GM12878 (cell line): ENCODE measurements at regions not wholly inside any gene's neighbourhood (a gene's known extent, or its start where the extent isn't known, plus 50 kb on each side); places are given as distances from the start of the nearest gene placed in this dataset.

Experiments used
- EP300 ChIP-seq, 2 experiments: fragments of 150-350 bp in 1 of 2; IDR thresholded peaks; 2 replicates each; pipeline ENCODE4 v1.6.1; 2011 to 2012; ENCODE audit warnings: low read depth in 2 of 2, low read length in 2 of 2, borderline replicate concordance in 1 of 2, improper control_type of control experiment in 1 of 2, inconsistent platforms in 1 of 2; ENCODE audit not compliant: control insufficient read depth in 1 of 2
- ETV6 ChIP-seq, 2 experiments: fragments of 450-650 bp in 1 of 2; IDR thresholded peaks in 1 of 2; conservative IDR thresholded peaks in 1 of 2; 2 replicates each; pipeline ENCODE4 v1.6.1; 2014; ENCODE audit warnings: antibody characterized with exemption in 1 of 2, borderline replicate concordance in 1 of 2, low read depth in 1 of 2, mild to moderate bottlenecking in 1 of 2, moderate library complexity in 1 of 2
- PML ChIP-seq: IDR thresholded peaks from 2 replicates; pipeline ENCODE4 v1.6.1; 2012; ENCODE audit warnings: low read length, inconsistent platforms
- ZNF274 ChIP-seq: IDR thresholded peaks from one replicate; pipeline ENCODE4 v1.8.0; 2011; ENCODE audit not compliant: insufficient read length, insufficient read depth
- TF ChIP-seq, protein P1 (sequence below), 3 experiments: IDR thresholded peaks in 2 of 3; conservative IDR thresholded peaks in 1 of 3; 2 replicates each; pipeline ENCODE4 v1.5.1; 2011; ENCODE audit warnings: low read depth in 3 of 3, low read length in 3 of 3, mild to moderate bottlenecking in 3 of 3, control low read depth in 2 of 3, moderate library complexity in 2 of 3, inconsistent platforms in 1 of 3, mixed read lengths in 1 of 3; ENCODE audit not compliant: control insufficient read depth in 2 of 3, insufficient read depth in 1 of 3; ENCODE audit errors: extremely low read depth in 1 of 3
- TF ChIP-seq, protein P2 (sequence below): fragments of 450-650 bp; IDR thresholded peaks from 2 replicates; pipeline ENCODE4 v1.6.1; 2017; ENCODE audit warnings: mild to moderate bottlenecking, moderate library complexity

DNA sequence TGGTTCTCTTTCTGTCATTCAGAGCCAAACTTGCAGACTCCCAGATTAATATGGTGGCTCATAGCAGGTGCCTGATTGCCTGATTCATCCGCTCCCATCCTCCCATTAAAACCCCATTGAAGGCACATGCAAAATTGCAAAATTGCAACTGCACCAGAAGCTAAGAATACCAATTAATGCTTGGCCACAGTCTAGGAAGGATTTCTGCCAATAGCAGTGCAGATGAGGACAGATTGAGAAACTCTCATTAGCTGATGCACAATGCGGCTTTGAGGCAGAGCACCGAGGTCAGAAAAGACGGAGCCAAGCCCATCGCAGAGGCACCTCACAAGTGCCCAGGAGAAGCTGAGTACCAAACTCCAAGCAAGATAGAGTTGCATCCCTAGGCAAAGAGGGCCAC, 172.8 kb downstream of the ARL4C start:
- no peak for TF ChIP-seq PML
- TF ChIP-seq, protein P1, sequence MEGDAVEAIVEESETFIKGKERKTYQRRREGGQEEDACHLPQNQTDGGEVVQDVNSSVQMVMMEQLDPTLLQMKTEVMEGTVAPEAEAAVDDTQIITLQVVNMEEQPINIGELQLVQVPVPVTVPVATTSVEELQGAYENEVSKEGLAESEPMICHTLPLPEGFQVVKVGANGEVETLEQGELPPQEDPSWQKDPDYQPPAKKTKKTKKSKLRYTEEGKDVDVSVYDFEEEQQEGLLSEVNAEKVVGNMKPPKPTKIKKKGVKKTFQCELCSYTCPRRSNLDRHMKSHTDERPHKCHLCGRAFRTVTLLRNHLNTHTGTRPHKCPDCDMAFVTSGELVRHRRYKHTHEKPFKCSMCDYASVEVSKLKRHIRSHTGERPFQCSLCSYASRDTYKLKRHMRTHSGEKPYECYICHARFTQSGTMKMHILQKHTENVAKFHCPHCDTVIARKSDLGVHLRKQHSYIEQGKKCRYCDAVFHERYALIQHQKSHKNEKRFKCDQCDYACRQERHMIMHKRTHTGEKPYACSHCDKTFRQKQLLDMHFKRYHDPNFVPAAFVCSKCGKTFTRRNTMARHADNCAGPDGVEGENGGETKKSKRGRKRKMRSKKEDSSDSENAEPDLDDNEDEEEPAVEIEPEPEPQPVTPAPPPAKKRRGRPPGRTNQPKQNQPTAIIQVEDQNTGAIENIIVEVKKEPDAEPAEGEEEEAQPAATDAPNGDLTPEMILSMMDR (IDR thresholded peaks at IDR 0.05 in 2 of 3, conservative IDR thresholded peaks at IDR 0.05 in 1 of 3; ENCODE audit: control insufficient read depth in 2 of 3, extremely low read depth in 1 of 3, insufficient read depth in 1 of 3, low read depth in 3 of 3, low read length in 3 of 3): no peak
- TF ChIP-seq ZNF274: no peak
- no peak for TF ChIP-seq ETV6 (conservative IDR thresholded peaks at IDR 0.05 in 1 of 2, IDR thresholded peaks at IDR 0.05 in 1 of 2; ENCODE audit: borderline replicate concordance in 1 of 2, low read depth in 1 of 2)
- TF ChIP-seq, protein P2, sequence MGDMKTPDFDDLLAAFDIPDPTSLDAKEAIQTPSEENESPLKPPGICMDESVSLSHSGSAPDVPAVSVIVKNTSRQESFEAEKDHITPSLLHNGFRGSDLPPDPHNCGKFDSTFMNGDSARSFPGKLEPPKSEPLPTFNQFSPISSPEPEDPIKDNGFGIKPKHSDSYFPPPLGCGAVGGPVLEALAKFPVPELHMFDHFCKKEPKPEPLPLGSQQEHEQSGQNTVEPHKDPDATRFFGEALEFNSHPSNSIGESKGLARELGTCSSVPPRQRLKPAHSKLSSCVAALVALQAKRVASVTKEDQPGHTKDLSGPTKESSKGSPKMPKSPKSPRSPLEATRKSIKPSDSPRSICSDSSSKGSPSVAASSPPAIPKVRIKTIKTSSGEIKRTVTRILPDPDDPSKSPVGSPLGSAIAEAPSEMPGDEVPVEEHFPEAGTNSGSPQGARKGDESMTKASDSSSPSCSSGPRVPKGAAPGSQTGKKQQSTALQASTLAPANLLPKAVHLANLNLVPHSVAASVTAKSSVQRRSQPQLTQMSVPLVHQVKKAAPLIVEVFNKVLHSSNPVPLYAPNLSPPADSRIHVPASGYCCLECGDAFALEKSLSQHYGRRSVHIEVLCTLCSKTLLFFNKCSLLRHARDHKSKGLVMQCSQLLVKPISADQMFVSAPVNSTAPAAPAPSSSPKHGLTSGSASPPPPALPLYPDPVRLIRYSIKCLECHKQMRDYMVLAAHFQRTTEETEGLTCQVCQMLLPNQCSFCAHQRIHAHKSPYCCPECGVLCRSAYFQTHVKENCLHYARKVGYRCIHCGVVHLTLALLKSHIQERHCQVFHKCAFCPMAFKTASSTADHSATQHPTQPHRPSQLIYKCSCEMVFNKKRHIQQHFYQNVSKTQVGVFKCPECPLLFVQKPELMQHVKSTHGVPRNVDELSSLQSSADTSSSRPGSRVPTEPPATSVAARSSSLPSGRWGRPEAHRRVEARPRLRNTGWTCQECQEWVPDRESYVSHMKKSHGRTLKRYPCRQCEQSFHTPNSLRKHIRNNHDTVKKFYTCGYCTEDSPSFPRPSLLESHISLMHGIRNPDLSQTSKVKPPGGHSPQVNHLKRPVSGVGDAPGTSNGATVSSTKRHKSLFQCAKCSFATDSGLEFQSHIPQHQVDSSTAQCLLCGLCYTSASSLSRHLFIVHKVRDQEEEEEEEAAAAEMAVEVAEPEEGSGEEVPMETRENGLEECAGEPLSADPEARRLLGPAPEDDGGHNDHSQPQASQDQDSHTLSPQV: no peak
- TF ChIP-seq EP300 (IDR thresholded peaks at IDR 0.05; ENCODE audit: borderline replicate concordance in 1 of 2, control insufficient read depth in 1 of 2, low read depth in 2 of 2, low read length in 2 of 2): no peak
